Activated CD4-positive, alpha-beta T cell treated with anti-CD3 and anti-CD28 coated beads, Interleukin-2, Interleukin-6, amounts not matched to agents 100 ng/mL and 50 ng/mL, durations not matched to agents 16 hours and 8 hours (primary cell): ENCODE measurements at regions not wholly inside any gene's neighbourhood (a gene's known extent, or its start where the extent isn't known, plus 50 kb on each side); places are given as distances from the start of the nearest gene placed in this dataset.
A peak's percentile ranks its signal among the peaks of the same experiment; 100 is the strongest.
"Not testable (repeated sequence)": the region's sequence is repeated elsewhere in the genome, so short reads cannot be mapped to it uniquely, and the experiment has no call there.

Source experiments
- DNase-seq: peaks from one replicate; pipeline ENCODE4 v3.0.0-alpha.2; 2020

GRCh38 chr2:239882781-239883180, 142.4 kb downstream of the NDUFA10 start:
- DNase-seq, result no peak

- peak; percentile 53 for DNase-seq
These were observed 142.8 kb downstream of the NDUFA10 start for GRCh38 chr2:239882331-239882732.

- DNase-seq, result no peak
These were observed 143.4 kb downstream of the NDUFA10 start for GRCh38 chr2:239881561-239882320.

GRCh38 chr2:239881031-239881471, 144.1 kb downstream of the NDUFA10 start:
- no peak for DNase-seq

GRCh38 chr2:239880396-239880795, 144.7 kb downstream of the NDUFA10 start:
- DNase-seq, result no peak

- DNase-seq, result no peak
These were observed 145.6 kb downstream of the NDUFA10 start for GRCh38 chr2:239879423-239880084.

- no peak for DNase-seq
These were observed 146.5 kb downstream of the NDUFA10 start for GRCh38 chr2:239878686-239879085.

- no peak for DNase-seq
These were observed 148.2 kb downstream of the NDUFA10 start for GRCh38 chr2:239876948-239877289.

- DNase-seq, result no peak
These were observed 148.7 kb downstream of the NDUFA10 start for GRCh38 chr2:239876271-239876947.

- no peak for DNase-seq
These were observed 150.3 kb downstream of the NDUFA10 start for GRCh38 chr2:239874636-239875356.

GRCh38 chr2:239873656-239874635, 151.2 kb downstream of the NDUFA10 start:
- DNase-seq, result no peak

- no peak for DNase-seq
These were observed 153.4 kb downstream of the NDUFA10 start for GRCh38 chr2:239871481-239872435.

- DNase-seq, result no peak
These were observed 154.3 kb downstream of the NDUFA10 start for GRCh38 chr2:239870863-239871262.

- no peak for DNase-seq
These were observed 154.9 kb downstream of the NDUFA10 start for GRCh38 chr2:239870276-239870675.

- DNase-seq, result no peak
These were observed 155.6 kb downstream of the NDUFA10 start for GRCh38 chr2:239869272-239870155.

GRCh38 chr2:239868556-239869181, 156.5 kb downstream of the NDUFA10 start:
- DNase-seq, result no peak

- DNase-seq, result no peak
These were observed 158.4 kb downstream of the NDUFA10 start for GRCh38 chr2:239866778-239867177.

GRCh38 chr2:239866350-239866749, 158.8 kb downstream of the NDUFA10 start:
- no peak for DNase-seq

GRCh38 chr2:239865856-239866255, 159.3 kb downstream of the NDUFA10 start:
- not testable (repeated sequence) for DNase-seq
